IMR-90 (cell line): ENCODE measurements at regions not wholly inside any gene's neighbourhood (a gene's known extent, or its start where the extent isn't known, plus 50 kb on each side); places are given as distances from the start of the nearest gene placed in this dataset.
"Not testable (repeated sequence)": the region's sequence is repeated elsewhere in the genome, so short reads cannot be mapped to it uniquely, and the experiment has no call there.

Experiments
- ATAC-seq: fragments of 200-7000 bp; cut with Tn5 transposase; 2 replicates; pipeline ENCODE4 v1.9.1; 2020; ENCODE audit warnings: low read depth, mild to moderate bottlenecking, moderate library complexity
- BruUV-seq: library from RNA; stranded (reverse); fragments of 400-500 nt; replicated peaks from 2 replicates; lab custom pipeline; 2021; lab: Mats Ljungman, UMichigan
- CTCF ChIA-PET: fragments of 300-600 bp; formaldehyde crosslinking; extraction: SDS; loops from one replicate; lab custom pipeline; 2021; ENCODE audit warnings: antibody characterized with exemption; lab: Yijun Ruan, JAX
- POLR2A ChIA-PET: fragments of 300-600 bp; sonication (Branson Sonifier 250); formaldehyde crosslinking; loops from one replicate; lab custom pipeline; 2022; ENCODE audit warnings: antibody characterized with exemption; ENCODE audit not compliant: unreplicated experiment; lab: Charles Lee
- DNase-seq: peaks from one replicate; pipeline ENCODE4 v3.0.0; 2013
- H2AFZ ChIP-seq: replicated peaks from 2 replicates; pipeline ENCODE3; 2013; ENCODE audit warnings: low read length, mild to moderate bottlenecking; ENCODE audit not compliant: poor library complexity
- H2AK5ac ChIP-seq: 2 replicates; pipeline ENCODE4 v1.6.1; 2013; ENCODE audit warnings: low read depth, low read length, inconsistent platforms
- H2AK9ac ChIP-seq: replicated peaks from 2 replicates; pipeline ENCODE3; 2013; ENCODE audit warnings: mild to moderate bottlenecking, low read depth, low read length, moderate library complexity; ENCODE audit not compliant: poor library complexity
- H2BK120ac ChIP-seq: 2 replicates; pipeline ENCODE4 v1.6.1; 2013; ENCODE audit warnings: low read depth, low read length, inconsistent platforms
- H2BK15ac ChIP-seq: 3 replicates; pipeline ENCODE4 v1.6.1; 2013; ENCODE audit warnings: low read depth, low read length, inconsistent platforms
- H2BK20ac ChIP-seq: 2 replicates; pipeline ENCODE4 v1.6.1; 2013; ENCODE audit warnings: low read depth, mild to moderate bottlenecking, inconsistent platforms, low read length, moderate library complexity
- H2BK5ac ChIP-seq: 2 replicates; pipeline ENCODE4 v1.6.1; 2013; ENCODE audit warnings: mild to moderate bottlenecking, low read depth, low read length, inconsistent platforms; ENCODE audit not compliant: poor library complexity, severe bottlenecking
- H3K14ac ChIP-seq: replicated peaks from 2 replicates; pipeline ENCODE4 v1.6.1; 2013; ENCODE audit warnings: low read depth, low read length, inconsistent platforms
- H3K18ac ChIP-seq: 2 replicates; pipeline ENCODE4 v1.6.1; 2013; ENCODE audit warnings: low read depth, low read length, control low read depth
- H3K23ac ChIP-seq: 2 replicates; pipeline ENCODE4 v1.6.1; 2013; ENCODE audit warnings: low read depth, low read length, inconsistent platforms
- H3K27ac ChIP-seq: 2 replicates; pipeline ENCODE4 v1.5.1; 2013; ENCODE audit warnings: mild to moderate bottlenecking, control low read depth, low read length; ENCODE audit not compliant: insufficient read depth
- H3K27me3 ChIP-seq: 2 replicates; pipeline ENCODE4 v1.6.1; 2013; ENCODE audit warnings: low read length; ENCODE audit not compliant: control insufficient read depth, insufficient read depth
- H3K36me3 ChIP-seq: 2 replicates; pipeline ENCODE4 v1.6.1; 2013; ENCODE audit warnings: low read length, mixed read lengths; ENCODE audit not compliant: control insufficient read depth, insufficient read depth
- H3K4ac ChIP-seq: 2 replicates; pipeline ENCODE4 v1.6.1; 2013; ENCODE audit warnings: low read depth, low read length, inconsistent platforms
- H3K4me1 ChIP-seq: 2 replicates; pipeline ENCODE4 v1.6.1; 2013; ENCODE audit warnings: low read length, mixed read lengths; ENCODE audit not compliant: control insufficient read depth, insufficient read depth
- H3K4me2 ChIP-seq: 2 replicates; pipeline ENCODE4 v1.6.1; 2013; ENCODE audit warnings: low read depth, mild to moderate bottlenecking, control low read depth, low read length, moderate library complexity
- H3K4me3 ChIP-seq: 2 replicates; pipeline ENCODE4 v1.5.1; 2013; ENCODE audit warnings: low read depth, mild to moderate bottlenecking, control low read depth, low read length, moderate library complexity; ENCODE audit not compliant: insufficient read depth
- H3K56ac ChIP-seq: 2 replicates; pipeline ENCODE4 v1.6.1; 2013; ENCODE audit warnings: low read length, inconsistent platforms; ENCODE audit not compliant: insufficient read depth; ENCODE audit errors: extremely low read depth
- H3K79me1 ChIP-seq, 2 experiments: 2 replicates each; pipeline ENCODE4 v1.6.1; 2013; ENCODE audit warnings: low read length in 2 of 2, inconsistent platforms in 1 of 2, low read depth in 1 of 2
- H3K9ac ChIP-seq: 2 replicates; pipeline ENCODE4 v1.6.1; 2013; ENCODE audit warnings: low read depth, low read length, control low read depth
- H3K9me1 ChIP-seq: 2 replicates; pipeline ENCODE4 v1.6.1; 2013; ENCODE audit warnings: low read length, inconsistent platforms; ENCODE audit not compliant: insufficient read depth
- H3K9me3 ChIP-seq: 2 replicates; pipeline ENCODE4 v1.6.1; 2013; ENCODE audit warnings: low read length; ENCODE audit not compliant: control insufficient read depth, insufficient read depth
- H4K20me1 ChIP-seq: 2 replicates; pipeline ENCODE4 v1.6.1; 2013; ENCODE audit warnings: low read length, inconsistent platforms; ENCODE audit not compliant: insufficient read depth
- H4K5ac ChIP-seq: 2 replicates; pipeline ENCODE4 v1.6.1; 2013; ENCODE audit warnings: mild to moderate bottlenecking, low read depth, low read length, control low read depth
- H4K8ac ChIP-seq, 2 experiments: 2 replicates each; pipeline ENCODE4 v1.6.1; 2013; ENCODE audit warnings: low read depth in 2 of 2, low read length in 2 of 2, control low read depth in 1 of 2, inconsistent platforms in 1 of 2
- H4K91ac ChIP-seq: 2 replicates; pipeline ENCODE4 v1.6.1; 2013; ENCODE audit warnings: low read depth, low read length, inconsistent platforms; ENCODE audit not compliant: insufficient read depth
- WGBS, 2 experiments: methylation state at CpG; one replicate each; pipeline versions ENCODE4 v1.1.5 to v1.1.7; 2013; ENCODE audit warnings: missing lambda C conversion rate in 2 of 2; ENCODE audit not compliant: insufficient read length in 1 of 2; ENCODE audit errors: extremely low coverage in 2 of 2; 5-methylcytosine and 5-hydroxymethylcytosine counted together
- dilution Hi-C: fragments of 300-500 bp; cut with HindIII; formaldehyde crosslinking; loops from one replicate; pipeline ENCODE4 v1.14.3; 2018; ENCODE audit warnings: low sequenced_read_pairs; ENCODE audit not compliant: unreplicated experiment
- in situ Hi-C: fragments of 300-500 bp; cut with MboI; formaldehyde crosslinking; loops from 3 replicates; pipeline ENCODE4 v1.14.3; 2019; ENCODE audit warnings: low sequenced_read_pairs, inconsistent platforms, mixed read lengths
- intact Hi-C: fragments of 100-400 bp; cut with micrococcal nuclease; formaldehyde crosslinking; loops from 2 replicates; pipeline ENCODE4 v1.10.0; 2022

- DNase-seq, H3K4me2 ChIP-seq, H3K4ac ChIP-seq, H3K4me3 ChIP-seq, H2AK9ac ChIP-seq, H3K9ac ChIP-seq, H4K91ac ChIP-seq, ATAC-seq, H3K9me3 ChIP-seq, H3K14ac ChIP-seq, in situ Hi-C loops, H3K27ac ChIP-seq, CTCF ChIA-PET, H2BK20ac ChIP-seq, H3K36me3 ChIP-seq, H2BK15ac ChIP-seq, H3K79me1 ChIP-seq, H2BK5ac ChIP-seq, H4K20me1 ChIP-seq, H2AFZ ChIP-seq, H3K4me1 ChIP-seq, H3K9me1 ChIP-seq, POLR2A ChIA-PET, H3K18ac ChIP-seq, H3K56ac ChIP-seq, H2AK5ac ChIP-seq, H3K27me3 ChIP-seq, H4K8ac ChIP-seq, H4K5ac ChIP-seq, intact Hi-C loops, dilution Hi-C loops, BruUV-seq, H2BK120ac ChIP-seq, H3K23ac ChIP-seq: not testable (repeated sequence)
- no CpG with 5 or more reads among the region's 27 CpGs for WGBS, 2 experiments
Measured at GRCh38 chr12:7590085-7590484, 75.6 kb downstream of the APOBEC1 start.
